Neural cell (in vitro differentiated cells): ENCODE measurements at regions not wholly inside any gene's neighbourhood (a gene's known extent, or its start where the extent isn't known, plus 50 kb on each side); places are given as distances from the start of the nearest gene placed in this dataset.

Experiments
- H2AFZ ChIP-seq: fragments of 200-600, 300-800 bp; sonication (generic), shearing (Covaris generic); 2 replicates; pipeline ENCODE4 v1.6.0; 2014; ENCODE audit warnings: low read depth, mild to moderate bottlenecking, antibody characterized with exemption, low read length, moderate library complexity
- H3F3A ChIP-seq: fragments of 200-600 bp; shearing (Covaris generic); 2 replicates; pipeline ENCODE4 v1.6.1; 2016; ENCODE audit warnings: mild to moderate bottlenecking, moderate library complexity, mixed read lengths, antibody characterized with exemption, low read length; ENCODE audit not compliant: insufficient read depth, poor library complexity, severe bottlenecking
- H3K27ac ChIP-seq: fragments of 200-600, 300-800 bp; sonication (generic), shearing (Covaris generic); 2 replicates; pipeline ENCODE4 v1.5.1; 2014; ENCODE audit warnings: mild to moderate bottlenecking, low read length, moderate library complexity
- H3K27me3 ChIP-seq: fragments of 300-800, 200-600 bp; sonication (generic), shearing (Covaris generic); 2 replicates; pipeline ENCODE4 v1.6.0; 2014; ENCODE audit warnings: mild to moderate bottlenecking, low read depth, low read length, moderate library complexity; ENCODE audit not compliant: insufficient read depth
- H3K36me3 ChIP-seq: fragments of 300-800, 200-600 bp; sonication (generic), shearing (Covaris generic); 2 replicates; pipeline ENCODE4 v1.5.1; 2014; ENCODE audit warnings: mild to moderate bottlenecking, antibody characterized with exemption, low read length, moderate library complexity; ENCODE audit not compliant: insufficient read depth
- H3K4me2 ChIP-seq: fragments of 300-800, 200-600 bp; sonication (generic), shearing (Covaris generic); 2 replicates; pipeline ENCODE4 v1.6.0; 2014; ENCODE audit warnings: mild to moderate bottlenecking, low read length
- H3K4me3 ChIP-seq: fragments of 300-800, 200-600 bp; sonication (generic), shearing (Covaris generic); 2 replicates; pipeline ENCODE4 v1.5.1; 2014; ENCODE audit warnings: mild to moderate bottlenecking, low read length, moderate library complexity
- H3K79me2 ChIP-seq: fragments of 200-600 bp; shearing (Covaris generic); replicated peaks from 2 replicates; pipeline ENCODE4 v1.6.0; 2014; ENCODE audit warnings: mild to moderate bottlenecking, low read length, moderate library complexity; ENCODE audit not compliant: insufficient read depth
- H3K9ac ChIP-seq: fragments of 300-800, 200-600 bp; sonication (generic), shearing (Covaris generic); 2 replicates; pipeline ENCODE4 v1.6.1; 2016; ENCODE audit warnings: mild to moderate bottlenecking, low read length, mixed read lengths
- H3K9me2 ChIP-seq: fragments of 200-600 bp; shearing (Covaris generic); 2 replicates; pipeline ENCODE4 v1.6.1; 2016; ENCODE audit warnings: mild to moderate bottlenecking, low read length, mixed read lengths; ENCODE audit not compliant: insufficient read depth
- H3K9me3 ChIP-seq: fragments of 200-600, 300-800 bp; sonication (generic), shearing (Covaris generic); 2 replicates; pipeline ENCODE4 v1.6.1; 2016; ENCODE audit warnings: mild to moderate bottlenecking, mixed run types, low read length, moderate library complexity, mixed read lengths
- H4K20me1 ChIP-seq: fragments of 200-600 bp; shearing (Covaris generic); 2 replicates; pipeline ENCODE4 v1.6.1; 2016; ENCODE audit warnings: mild to moderate bottlenecking, mixed run types; ENCODE audit not compliant: insufficient read depth
- CTCF ChIP-seq: fragments of 450-650 bp; IDR thresholded peaks from 2 replicates; pipeline ENCODE4 v1.5.1; 2014; ENCODE audit warnings: antibody characterized with exemption, mild to moderate bottlenecking, moderate library complexity; ENCODE audit not compliant: poor library complexity, severe bottlenecking
- EP300 ChIP-seq: fragments of 450-650 bp; conservative IDR thresholded peaks from 2 replicates; pipeline ENCODE4 v1.6.1; 2014; ENCODE audit warnings: antibody characterized with exemption, mild to moderate bottlenecking, moderate library complexity; ENCODE audit not compliant: poor library complexity, severe bottlenecking
- EZH2 ChIP-seq: fragments of 200-600, 300-800 bp; shearing (Covaris generic), sonication (generic); IDR thresholded peaks from 2 replicates; pipeline ENCODE4 v1.6.1; 2014; ENCODE audit warnings: antibody characterized with exemption, low read length, borderline replicate concordance, mild to moderate bottlenecking; ENCODE audit not compliant: insufficient read depth, poor library complexity, severe bottlenecking
- MXI1 ChIP-seq: fragments of 450-650 bp; conservative IDR thresholded peaks from 2 replicates; pipeline ENCODE4 v1.6.1; 2014; ENCODE audit warnings: antibody characterized with exemption, mild to moderate bottlenecking; ENCODE audit not compliant: poor library complexity, severe bottlenecking
- POLR2AphosphoS5 ChIP-seq: IDR thresholded peaks from 2 replicates; pipeline ENCODE4 v1.6.1; 2012
- RAD21 ChIP-seq: fragments of 450-650 bp; conservative IDR thresholded peaks from 2 replicates; pipeline ENCODE4 v1.6.1; 2014; ENCODE audit warnings: antibody characterized with exemption, mild to moderate bottlenecking, moderate library complexity
- REST ChIP-seq: IDR thresholded peaks from 2 replicates; pipeline ENCODE4 v1.6.1; 2012; ENCODE audit warnings: borderline replicate concordance
- SMC3 ChIP-seq: fragments of 450-650 bp; conservative IDR thresholded peaks from 2 replicates; pipeline ENCODE4 v1.6.1; 2014; ENCODE audit warnings: antibody characterized with exemption, mild to moderate bottlenecking, moderate library complexity; ENCODE audit not compliant: poor library complexity
- TAF1 ChIP-seq: IDR thresholded peaks from 2 replicates; pipeline ENCODE4 v1.6.1; 2012; ENCODE audit warnings: low read depth

- Histone ChIP-seq H3F3A (no peaks in the 10 kb centered on the region), H3K9me3 (no peaks in the 10 kb centered on the region), H3K4me2 (no peak overlapping the region), H3K79me2 (no peaks in the 10 kb centered on the region), H2AFZ (no peak overlapping the region), H3K36me3 (no peaks in the 10 kb centered on the region), H3K9me2 (no peaks in the 10 kb centered on the region), H4K20me1 (no peaks in the 10 kb centered on the region), H3K4me3 (no peak overlapping the region), H3K27ac (no peak overlapping the region), H3K27me3 (no peaks in the 10 kb centered on the region), H3K9ac (no peak overlapping the region)
- TF ChIP-seq POLR2AphosphoS5 (no peak), REST (no peak), EZH2 (no peak)
These were observed 121.0 kb downstream of the NCOR2 start for GRCh38 chr12:124446364-124446763.

- H3F3A ChIP-seq = no peaks in the 10 kb centered on the region
- no peak overlapping the region for H3K27ac ChIP-seq
- no peaks in the 10 kb centered on the region for H3K9me3 ChIP-seq
- H3K4me2 ChIP-seq = no peak overlapping the region
- H2AFZ ChIP-seq = no peak overlapping the region
- H3K4me3 ChIP-seq = no peak overlapping the region
- H3K9ac ChIP-seq = no peak overlapping the region
- no peaks in the 10 kb centered on the region for H3K79me2 ChIP-seq
- H3K36me3 ChIP-seq = no peaks in the 10 kb centered on the region
- TF ChIP-seq EZH2 (no peak), MXI1 (no peak), POLR2AphosphoS5 (no peak), TAF1 (no peak), RAD21 (no peak), SMC3 (no peak), EP300 (no peak), CTCF (no peak)
- no peaks in the 10 kb centered on the region for H4K20me1 ChIP-seq
- no peaks in the 10 kb centered on the region for H3K9me2 ChIP-seq
- H3K27me3 ChIP-seq = no peaks in the 10 kb centered on the region
These were observed 121.6 kb downstream of the NCOR2 start for GRCh38 chr12:124445826-124446225.
